ENCODE measurements at regions not wholly inside any gene's neighbourhood (a gene's known extent, or its start where the extent isn't known, plus 50 kb on each side); places are given as distances from the start of the nearest gene placed in this dataset.

DNA sequence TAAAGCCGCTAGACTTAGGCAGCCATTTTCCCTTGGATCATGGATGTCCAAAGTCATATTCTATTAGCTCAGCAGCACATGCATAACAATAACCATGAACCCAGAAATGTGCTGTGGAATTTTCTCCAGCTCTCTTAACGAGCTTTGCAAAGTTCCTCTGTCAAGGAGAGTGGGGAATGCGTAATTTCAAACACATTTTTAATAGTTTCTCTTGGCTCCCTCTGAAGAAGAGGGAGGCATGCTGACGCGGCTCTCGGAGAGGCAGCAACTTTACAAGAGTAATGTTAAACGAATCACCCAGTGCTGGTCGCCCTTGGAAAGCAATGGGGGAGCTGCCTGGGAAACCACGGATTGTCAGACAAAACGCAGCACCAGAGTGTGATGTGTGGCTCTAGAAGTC is 114.8 kb downstream of the RAB18 start:
- no peak for DNase-seq (ENCODE audit: low spot score)
- no peaks in the 10 kb centered on the region for H3K9me3 Mint-ChIP-seq
- H3K27ac Mint-ChIP-seq = no peak overlapping the region
- peaks cover 2% of the 10 kb centered on the region for H3K27me3 Mint-ChIP-seq (ENCODE audit: insufficient read depth, low read depth, poor library complexity)
- H3K27me3 ChIP-seq (ENCODE audit: insufficient read depth) = no peaks in the 10 kb centered on the region
- no peak overlapping the region for H3K4me3 ChIP-seq
- peaks cover 19% of the 10 kb centered on the region for H3K4me1 ChIP-seq (ENCODE audit: insufficient read depth)
- H3K4me3 Mint-ChIP-seq = no peak overlapping the region
- H3K4me2 ChIP-seq = no peak overlapping the region
- no peak overlapping the region for H3K27ac ChIP-seq (ENCODE audit: low read depth)
- peaks cover 23% of the 10 kb centered on the region; the same call in 1 of the 2 replicates for H3K9me2 ChIP-seq (ENCODE audit: insufficient read depth)
- H3F3A ChIP-seq (replicated peaks; ENCODE audit: low read depth) = no peaks in the 10 kb centered on the region
- H3K36me3 ChIP-seq (ENCODE audit: insufficient read depth) = no peaks in the 10 kb centered on the region
- H3K79me2 ChIP-seq (replicated peaks; ENCODE audit: insufficient read depth) = no peaks in the 10 kb centered on the region
- ATAC-seq = no peak
- no peaks in the 10 kb centered on the region for H4K20me1 ChIP-seq (replicated peaks; ENCODE audit: insufficient read depth)
- H2AFZ ChIP-seq = peak overlapping the region; percentile 73; the same call in 1 of the 2 replicates
- TF ChIP-seq EZH2 (IDR thresholded peaks at IDR 0.05; ENCODE audit: low read depth, unreplicated experiment) = no peak
- TF ChIP-seq, protein P1, sequence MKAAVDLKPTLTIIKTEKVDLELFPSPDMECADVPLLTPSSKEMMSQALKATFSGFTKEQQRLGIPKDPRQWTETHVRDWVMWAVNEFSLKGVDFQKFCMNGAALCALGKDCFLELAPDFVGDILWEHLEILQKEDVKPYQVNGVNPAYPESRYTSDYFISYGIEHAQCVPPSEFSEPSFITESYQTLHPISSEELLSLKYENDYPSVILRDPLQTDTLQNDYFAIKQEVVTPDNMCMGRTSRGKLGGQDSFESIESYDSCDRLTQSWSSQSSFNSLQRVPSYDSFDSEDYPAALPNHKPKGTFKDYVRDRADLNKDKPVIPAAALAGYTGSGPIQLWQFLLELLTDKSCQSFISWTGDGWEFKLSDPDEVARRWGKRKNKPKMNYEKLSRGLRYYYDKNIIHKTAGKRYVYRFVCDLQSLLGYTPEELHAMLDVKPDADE (IDR thresholded peaks at IDR 0.05) = no peak
- TF ChIP-seq EZH2phosphoT487 (IDR thresholded peaks at IDR 0.05; ENCODE audit: unreplicated experiment) = no peak
- no peak for TF ChIP-seq POLR2AphosphoS5 (IDR thresholded peaks at IDR 0.05; ENCODE audit: low read depth)
- TF ChIP-seq ZNF114 (CRISPR knock-in tag; IDR thresholded peaks at IDR 0.05) = no peak
- TF ChIP-seq, protein P2, sequence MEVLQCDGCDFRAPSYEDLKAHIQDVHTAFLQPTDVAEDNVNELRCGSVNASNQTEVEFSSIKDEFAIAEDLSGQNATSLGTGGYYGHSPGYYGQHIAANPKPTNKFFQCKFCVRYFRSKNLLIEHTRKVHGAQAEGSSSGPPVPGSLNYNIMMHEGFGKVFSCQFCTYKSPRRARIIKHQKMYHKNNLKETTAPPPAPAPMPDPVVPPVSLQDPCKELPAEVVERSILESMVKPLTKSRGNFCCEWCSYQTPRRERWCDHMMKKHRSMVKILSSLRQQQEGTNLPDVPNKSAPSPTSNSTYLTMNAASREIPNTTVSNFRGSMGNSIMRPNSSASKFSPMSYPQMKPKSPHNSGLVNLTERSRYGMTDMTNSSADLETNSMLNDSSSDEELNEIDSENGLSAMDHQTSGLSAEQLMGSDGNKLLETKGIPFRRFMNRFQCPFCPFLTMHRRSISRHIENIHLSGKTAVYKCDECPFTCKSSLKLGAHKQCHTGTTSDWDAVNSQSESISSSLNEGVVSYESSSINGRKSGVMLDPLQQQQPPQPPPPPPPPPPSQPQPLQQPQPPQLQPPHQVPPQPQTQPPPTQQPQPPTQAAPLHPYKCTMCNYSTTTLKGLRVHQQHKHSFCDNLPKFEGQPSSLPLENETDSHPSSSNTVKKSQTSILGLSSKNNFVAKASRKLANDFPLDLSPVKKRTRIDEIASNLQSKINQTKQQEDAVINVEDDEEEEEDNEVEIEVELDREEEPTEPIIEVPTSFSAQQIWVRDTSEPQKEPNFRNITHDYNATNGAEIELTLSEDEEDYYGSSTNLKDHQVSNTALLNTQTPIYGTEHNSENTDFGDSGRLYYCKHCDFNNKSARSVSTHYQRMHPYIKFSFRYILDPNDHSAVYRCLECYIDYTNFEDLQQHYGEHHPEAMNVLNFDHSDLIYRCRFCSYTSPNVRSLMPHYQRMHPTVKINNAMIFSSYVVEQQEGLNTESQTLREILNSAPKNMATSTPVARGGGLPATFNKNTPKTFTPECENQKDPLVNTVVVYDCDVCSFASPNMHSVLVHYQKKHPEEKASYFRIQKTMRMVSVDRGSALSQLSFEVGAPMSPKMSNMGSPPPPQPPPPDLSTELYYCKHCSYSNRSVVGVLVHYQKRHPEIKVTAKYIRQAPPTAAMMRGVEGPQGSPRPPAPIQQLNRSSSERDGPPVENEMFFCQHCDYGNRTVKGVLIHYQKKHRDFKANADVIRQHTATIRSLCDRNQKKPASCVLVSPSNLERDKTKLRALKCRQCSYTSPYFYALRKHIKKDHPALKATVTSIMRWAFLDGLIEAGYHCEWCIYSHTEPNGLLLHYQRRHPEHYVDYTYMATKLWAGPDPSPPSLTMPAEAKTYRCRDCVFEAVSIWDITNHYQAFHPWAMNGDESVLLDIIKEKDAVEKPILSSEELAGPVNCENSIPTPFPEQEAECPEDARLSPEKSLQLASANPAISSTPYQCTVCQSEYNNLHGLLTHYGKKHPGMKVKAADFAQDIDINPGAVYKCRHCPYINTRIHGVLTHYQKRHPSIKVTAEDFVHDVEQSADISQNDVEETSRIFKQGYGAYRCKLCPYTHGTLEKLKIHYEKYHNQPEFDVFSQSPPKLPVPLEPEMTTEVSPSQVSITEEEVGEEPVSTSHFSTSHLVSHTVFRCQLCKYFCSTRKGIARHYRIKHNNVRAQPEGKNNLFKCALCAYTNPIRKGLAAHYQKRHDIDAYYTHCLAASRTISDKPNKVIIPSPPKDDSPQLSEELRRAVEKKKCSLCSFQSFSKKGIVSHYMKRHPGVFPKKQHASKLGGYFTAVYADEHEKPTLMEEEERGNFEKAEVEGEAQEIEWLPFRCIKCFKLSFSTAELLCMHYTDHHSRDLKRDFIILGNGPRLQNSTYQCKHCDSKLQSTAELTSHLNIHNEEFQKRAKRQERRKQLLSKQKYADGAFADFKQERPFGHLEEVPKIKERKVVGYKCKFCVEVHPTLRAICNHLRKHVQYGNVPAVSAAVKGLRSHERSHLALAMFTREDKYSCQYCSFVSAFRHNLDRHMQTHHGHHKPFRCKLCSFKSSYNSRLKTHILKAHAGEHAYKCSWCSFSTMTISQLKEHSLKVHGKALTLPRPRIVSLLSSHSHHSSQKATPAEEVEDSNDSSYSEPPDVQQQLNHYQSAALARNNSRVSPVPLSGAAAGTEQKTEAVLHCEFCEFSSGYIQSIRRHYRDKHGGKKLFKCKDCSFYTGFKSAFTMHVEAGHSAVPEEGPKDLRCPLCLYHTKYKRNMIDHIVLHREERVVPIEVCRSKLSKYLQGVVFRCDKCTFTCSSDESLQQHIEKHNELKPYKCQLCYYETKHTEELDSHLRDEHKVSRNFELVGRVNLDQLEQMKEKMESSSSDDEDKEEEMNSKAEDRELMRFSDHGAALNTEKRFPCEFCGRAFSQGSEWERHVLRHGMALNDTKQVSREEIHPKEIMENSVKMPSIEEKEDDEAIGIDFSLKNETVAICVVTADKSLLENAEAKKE (CRISPR knock-in tag; IDR thresholded peaks at IDR 0.05) = no peak
- TF ChIP-seq, protein P3, sequence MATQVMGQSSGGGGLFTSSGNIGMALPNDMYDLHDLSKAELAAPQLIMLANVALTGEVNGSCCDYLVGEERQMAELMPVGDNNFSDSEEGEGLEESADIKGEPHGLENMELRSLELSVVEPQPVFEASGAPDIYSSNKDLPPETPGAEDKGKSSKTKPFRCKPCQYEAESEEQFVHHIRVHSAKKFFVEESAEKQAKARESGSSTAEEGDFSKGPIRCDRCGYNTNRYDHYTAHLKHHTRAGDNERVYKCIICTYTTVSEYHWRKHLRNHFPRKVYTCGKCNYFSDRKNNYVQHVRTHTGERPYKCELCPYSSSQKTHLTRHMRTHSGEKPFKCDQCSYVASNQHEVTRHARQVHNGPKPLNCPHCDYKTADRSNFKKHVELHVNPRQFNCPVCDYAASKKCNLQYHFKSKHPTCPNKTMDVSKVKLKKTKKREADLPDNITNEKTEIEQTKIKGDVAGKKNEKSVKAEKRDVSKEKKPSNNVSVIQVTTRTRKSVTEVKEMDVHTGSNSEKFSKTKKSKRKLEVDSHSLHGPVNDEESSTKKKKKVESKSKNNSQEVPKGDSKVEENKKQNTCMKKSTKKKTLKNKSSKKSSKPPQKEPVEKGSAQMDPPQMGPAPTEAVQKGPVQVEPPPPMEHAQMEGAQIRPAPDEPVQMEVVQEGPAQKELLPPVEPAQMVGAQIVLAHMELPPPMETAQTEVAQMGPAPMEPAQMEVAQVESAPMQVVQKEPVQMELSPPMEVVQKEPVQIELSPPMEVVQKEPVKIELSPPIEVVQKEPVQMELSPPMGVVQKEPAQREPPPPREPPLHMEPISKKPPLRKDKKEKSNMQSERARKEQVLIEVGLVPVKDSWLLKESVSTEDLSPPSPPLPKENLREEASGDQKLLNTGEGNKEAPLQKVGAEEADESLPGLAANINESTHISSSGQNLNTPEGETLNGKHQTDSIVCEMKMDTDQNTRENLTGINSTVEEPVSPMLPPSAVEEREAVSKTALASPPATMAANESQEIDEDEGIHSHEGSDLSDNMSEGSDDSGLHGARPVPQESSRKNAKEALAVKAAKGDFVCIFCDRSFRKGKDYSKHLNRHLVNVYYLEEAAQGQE (IDR thresholded peaks at IDR 0.05; ENCODE audit: unreplicated experiment) = no peak
- no peak for TF ChIP-seq CREB1 (CRISPR knock-in tag; IDR thresholded peaks at IDR 0.05; ENCODE audit: low read depth)
- no peak for TF ChIP-seq STAT1 (IDR thresholded peaks at IDR 0.05; ENCODE audit: unreplicated experiment)
- TF ChIP-seq JUNB (IDR thresholded peaks at IDR 0.05; ENCODE audit: unreplicated experiment) = no peak
- peaks cover 19% of the 10 kb centered on the region for H3K4me1 Mint-ChIP-seq
- no peaks in the 10 kb centered on the region for H3K36me3 Mint-ChIP-seq (ENCODE audit: low read depth)

Measured in GM23338 (cell line).